Stimulated activated CD4-positive, alpha-beta T cell treated with anti-CD3 and anti-CD28 coated beads, Interleukin-12 subunit alpha, Interleukin-12 subunit beta, amount 100 ng/mL, for 24 hours (primary cell): ENCODE measurements at regions not wholly inside any gene's neighbourhood (a gene's known extent, or its start where the extent isn't known, plus 50 kb on each side); places are given as distances from the start of the nearest gene placed in this dataset.
"Not testable (repeated sequence)": the region's sequence is repeated elsewhere in the genome, so short reads cannot be mapped to it uniquely, and the experiment has no call there.

Experiments used
- DNase-seq, 2 experiments: peaks; one replicate each; pipeline ENCODE4 v3.0.0-alpha.2; 2020; ENCODE audit warnings: low read depth in 2 of 2

- DNase-seq: no peak
These were observed 138.7 kb downstream of the YTHDC2 start for GRCh38 chr5:113652161-113652560.

- no peak for DNase-seq
These were observed 141.3 kb downstream of the YTHDC2 start for GRCh38 chr5:113654828-113655227.

- no peak for DNase-seq
These were observed 146.7 kb downstream of the YTHDC2 start for GRCh38 chr5:113660206-113660605.

GRCh38 chr5:113660706-113661250 lies 147.3 kb downstream of the YTHDC2 start:
- DNase-seq: no peak

GRCh38 chr5:113663879-113664541 lies 150.5 kb downstream of the YTHDC2 start:
- peak in 1 of 2 experiments; percentile 14 for DNase-seq

- no peak for DNase-seq
These were observed 159.5 kb downstream of the YTHDC2 start for GRCh38 chr5:113673041-113673440.

GRCh38 chr5:113675166-113675565 lies 161.7 kb downstream of the YTHDC2 start:
- DNase-seq: no peak

GRCh38 chr5:113678202-113678601 lies 164.7 kb downstream of the YTHDC2 start:
- no peak for DNase-seq

GRCh38 chr5:113678924-113679575 lies 165.6 kb downstream of the YTHDC2 start:
- DNase-seq: no peak

- DNase-seq: no peak
These were observed 167.0 kb downstream of the YTHDC2 start for GRCh38 chr5:113680534-113680933.

- no peak for DNase-seq
These were observed 169.1 kb downstream of the YTHDC2 start for GRCh38 chr5:113682497-113683136.

- DNase-seq: no peak
These were observed 169.7 kb downstream of the YTHDC2 start for GRCh38 chr5:113683211-113683610.

- no peak for DNase-seq
These were observed 173.1 kb downstream of the YTHDC2 start for GRCh38 chr5:113686599-113686998.

- no peak for DNase-seq
These were observed 176.2 kb downstream of the YTHDC2 start for GRCh38 chr5:113689647-113690046.

- DNase-seq: no peak
These were observed 179.0 kb downstream of the YTHDC2 start for GRCh38 chr5:113692466-113692865.

- DNase-seq: no peak
These were observed 179.5 kb downstream of the YTHDC2 start for GRCh38 chr5:113692891-113693457.

GRCh38 chr5:113693701-113694100 lies 180.2 kb downstream of the YTHDC2 start:
- DNase-seq: no peak

- no peak for DNase-seq
These were observed 181.1 kb downstream of the YTHDC2 start for GRCh38 chr5:113694576-113694975.

GRCh38 chr5:113703266-113703665 lies 189.8 kb downstream of the YTHDC2 start:
- no peak for DNase-seq

- DNase-seq: no peak
These were observed 192.2 kb downstream of the YTHDC2 start for GRCh38 chr5:113705657-113706056.

GRCh38 chr5:113713051-113713450 lies 199.6 kb downstream of the YTHDC2 start:
- no peak for DNase-seq

GRCh38 chr5:113715921-113716320 lies 202.4 kb downstream of the YTHDC2 start:
- not testable (repeated sequence) for DNase-seq
